HG03520 (cell line): ENCODE measurements at regions not wholly inside any gene's neighbourhood (a gene's known extent, or its start where the extent isn't known, plus 50 kb on each side); places are given as distances from the start of the nearest gene placed in this dataset.

Source experiments
- ATAC-seq: cut with Tn5 transposase; IDR thresholded peaks from one replicate; pipeline ENCODE4 v1.9.1; 2021; ENCODE audit warnings: mild to moderate bottlenecking, moderate library complexity; ENCODE audit not compliant: unreplicated experiment

DNA sequence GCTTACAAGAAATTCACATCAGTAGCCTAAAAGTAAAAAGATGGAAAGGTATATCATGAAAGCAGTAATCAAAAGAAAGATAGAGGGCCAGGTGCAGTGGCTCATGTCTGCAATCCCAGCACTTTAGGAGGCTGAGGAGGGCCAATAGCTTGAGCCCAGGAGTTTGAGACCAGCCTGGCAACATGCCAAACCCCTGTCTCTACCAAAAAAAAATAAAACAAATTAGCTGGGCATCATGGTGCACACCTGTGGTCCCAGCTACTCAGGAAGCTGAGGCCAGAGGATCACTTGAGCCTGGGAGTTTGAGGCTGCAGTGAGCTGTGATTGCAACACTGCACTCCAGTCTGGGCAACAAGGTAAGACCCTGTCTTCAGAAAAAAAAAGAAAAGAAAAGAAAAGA, 55.5 kb downstream of the GSPT2 start:
- no peak for ATAC-seq

- ATAC-seq, result peak; percentile 80
Observed at GRCh38 chrX:51802917-51803688, 59.9 kb downstream of the GSPT2 start.

DNA sequence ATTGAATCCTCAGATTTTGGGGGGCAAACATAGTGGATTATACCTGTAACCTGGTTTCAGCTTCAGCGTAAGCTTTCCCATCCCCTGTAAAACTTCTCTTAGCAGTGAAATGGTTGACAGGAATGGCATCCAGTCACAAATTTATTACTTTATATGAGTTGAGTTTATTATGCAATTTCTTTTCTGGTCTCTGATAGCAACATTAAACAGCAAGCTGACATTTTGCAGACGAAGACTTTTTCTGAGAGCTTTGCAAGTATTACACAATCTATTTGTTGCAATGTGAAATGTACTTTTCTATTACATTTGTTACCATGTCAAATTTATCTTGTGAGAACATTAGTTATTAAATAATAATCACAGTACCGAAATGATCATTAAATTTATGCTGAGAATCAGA, 60.6 kb downstream of the GSPT2 start:
- ATAC-seq, result no peak

GRCh38 chrX:51804741-51805140, 61.5 kb downstream of the GSPT2 start:
- ATAC-seq, result no peak

- ATAC-seq, result no peak
Observed at GRCh38 chrX:51813886-51814460, 70.7 kb downstream of the GSPT2 start.

GRCh38 chrX:51824061-51824460, 69.4 kb upstream of the MAGED1 start:
- no peak for ATAC-seq

- ATAC-seq, result no peak
Observed at GRCh38 chrX:51825436-51825835, 68.0 kb upstream of the MAGED1 start.

DNA sequence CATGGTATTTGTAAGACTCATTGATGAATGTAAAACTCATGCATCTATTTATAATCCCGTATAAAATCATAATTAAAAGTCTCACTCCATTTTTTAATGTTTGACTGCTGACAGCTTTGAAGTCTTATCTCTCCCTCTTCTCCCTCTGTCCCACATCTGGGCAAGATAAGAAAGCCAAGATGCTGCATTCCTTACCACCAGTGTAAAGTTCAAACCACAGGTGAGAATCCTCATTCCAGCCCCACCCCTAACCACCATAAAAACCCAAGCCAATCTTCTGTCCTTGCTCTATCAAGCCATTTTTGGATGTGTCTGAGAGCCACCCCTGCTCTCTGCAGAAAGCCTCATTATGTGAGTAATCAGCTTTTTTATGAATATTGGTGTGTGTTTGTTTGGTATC, 59.3 kb upstream of the MAGED1 start:
- no peak for ATAC-seq

DNA sequence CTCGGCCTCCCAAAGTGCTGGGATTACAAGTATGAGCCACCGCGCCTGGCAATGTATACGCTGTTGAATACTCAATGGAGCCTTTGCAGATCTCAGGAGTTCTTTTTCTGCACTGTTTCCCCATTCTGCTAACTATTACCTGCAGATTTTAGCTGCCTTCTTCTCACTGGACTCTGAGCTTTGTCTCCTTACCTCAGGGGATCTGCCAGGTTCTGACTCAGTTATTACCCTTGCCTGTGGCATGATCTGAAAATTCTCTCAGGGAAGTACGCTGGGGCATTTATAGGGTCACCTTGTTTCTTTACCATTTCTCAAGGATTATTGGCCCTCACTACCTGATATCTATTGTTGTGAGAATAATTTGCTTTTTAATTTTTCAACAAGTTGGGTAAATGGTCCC, 56.6 kb upstream of the MAGED1 start:
- no peak for ATAC-seq

- no peak for ATAC-seq
Observed at GRCh38 chrX:51837451-51837850, 56.0 kb upstream of the MAGED1 start.

- ATAC-seq, result no peak
Observed at GRCh38 chrX:51837921-51838320, 55.5 kb upstream of the MAGED1 start.
